ENCODE measurements at regions not wholly inside any gene's neighbourhood (a gene's known extent, or its start where the extent isn't known, plus 50 kb on each side); places are given as distances from the start of the nearest gene placed in this dataset.

- DNase-seq (ENCODE audit: low read depth, low spot score): no peak
- Histone ChIP-seq H3K4me3 (no peak overlapping the region), H3K27ac (no peak overlapping the region), H3K36me3 (ENCODE audit: insufficient read depth, low read length) (no peaks in the 10 kb centered on the region), H3K9ac (ENCODE audit: insufficient read length) (no peak overlapping the region), H3K9me3 (ENCODE audit: low read depth, low read length) (no peaks in the 10 kb centered on the region)
- no peak for TF ChIP-seq EZH2 (IDR thresholded peaks at IDR 0.05)
- no peak for TF ChIP-seq POLR2AphosphoS5 (IDR thresholded peaks at IDR 0.05; ENCODE audit: borderline replicate concordance, low read depth, low read length)
- TF ChIP-seq FOXP2 (optimal IDR thresholded peaks at IDR 0.05; ENCODE audit: control extremely low read depth, extremely low read length, insufficient read depth): no peak
These were observed 179.3 kb upstream of the MVB12B start for GRCh38 chr9:126147186-126147935.

GRCh38 chr9:126147936-126148870 is 178.4 kb upstream of the MVB12B start:
- no peak overlapping the region for H3K9ac ChIP-seq (ENCODE audit: insufficient read length)
- no peak overlapping the region for H3K27ac ChIP-seq

DNA sequence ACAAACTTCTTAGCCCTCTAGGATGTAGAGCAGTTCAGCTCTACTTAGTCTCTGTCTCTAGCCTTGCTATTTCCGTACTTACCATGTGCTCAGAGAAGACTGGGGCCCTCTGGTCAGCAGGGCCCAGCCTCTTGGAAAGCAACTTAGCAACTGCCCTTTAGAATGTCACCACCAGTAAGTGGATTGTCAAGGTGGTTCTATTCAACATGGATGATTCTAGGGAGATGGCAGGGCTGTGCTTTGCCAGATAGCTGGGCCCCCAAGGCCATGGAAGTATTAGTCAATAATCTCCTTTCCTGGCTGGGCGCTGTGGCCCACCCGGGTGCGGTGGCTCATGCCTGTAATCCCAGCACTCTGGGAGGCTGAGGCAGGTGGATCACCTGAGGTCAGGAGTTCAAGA is 177.6 kb upstream of the MVB12B start:
- Histone ChIP-seq H3K27ac (no peak overlapping the region), H3K4me3 (no peak overlapping the region), H3K9ac (ENCODE audit: insufficient read length) (no peak overlapping the region), H3K9me3 (ENCODE audit: low read depth, low read length) (no peaks in the 10 kb centered on the region), H3K36me3 (ENCODE audit: insufficient read depth, low read length) (no peaks in the 10 kb centered on the region)
- no peak for DNase-seq (ENCODE audit: low read depth, low spot score)
- TF ChIP-seq FOXP2 (optimal IDR thresholded peaks at IDR 0.05; ENCODE audit: control extremely low read depth, extremely low read length, insufficient read depth) (no peak), EZH2 (IDR thresholded peaks at IDR 0.05) (no peak)

More at GRCh38 chr9:126147936-126148870, 178.4 kb upstream of the MVB12B start:
- no peak for DNase-seq (ENCODE audit: low read depth, low spot score)
- Histone ChIP-seq H3K9me3 (ENCODE audit: low read depth, low read length) (no peaks in the 10 kb centered on the region), H3K4me3 (no peak overlapping the region), H3K36me3 (ENCODE audit: insufficient read depth, low read length) (no peaks in the 10 kb centered on the region)
- TF ChIP-seq POLR2AphosphoS5 (IDR thresholded peaks at IDR 0.05; ENCODE audit: borderline replicate concordance, low read depth, low read length) (no peak), FOXP2 (optimal IDR thresholded peaks at IDR 0.05; ENCODE audit: control extremely low read depth, extremely low read length, insufficient read depth) (no peak)

DNA sequence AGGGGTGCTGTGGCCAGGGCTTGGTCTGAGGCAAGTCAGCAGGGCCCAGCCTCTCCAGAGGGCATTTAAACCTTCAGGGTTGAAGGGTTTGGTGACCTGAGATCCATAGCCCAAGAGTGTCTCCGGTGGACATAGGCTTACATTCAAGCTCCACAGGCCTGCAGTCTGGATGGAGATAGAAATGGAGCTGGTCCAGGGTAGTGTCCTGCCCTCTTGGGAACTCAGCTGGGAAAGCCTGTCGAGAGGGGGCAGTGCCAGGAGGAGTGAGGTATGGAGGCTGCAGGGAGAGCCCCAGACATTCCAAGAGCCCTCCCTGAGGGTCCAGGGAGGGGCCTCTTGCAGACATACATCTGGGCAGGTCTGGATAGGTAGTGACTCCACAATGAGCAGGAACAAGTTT is 177.0 kb upstream of the MVB12B start:
- Histone ChIP-seq H3K36me3 (ENCODE audit: insufficient read depth, low read length) (no peaks in the 10 kb centered on the region), H3K27ac (no peak overlapping the region), H3K9me3 (ENCODE audit: low read depth, low read length) (no peaks in the 10 kb centered on the region), H3K9ac (ENCODE audit: insufficient read length) (no peak overlapping the region), H3K4me3 (no peak overlapping the region)
- DNase-seq (ENCODE audit: low read depth, low spot score): no peak
- TF ChIP-seq FOXP2 (optimal IDR thresholded peaks at IDR 0.05; ENCODE audit: control extremely low read depth, extremely low read length, insufficient read depth): no peak
- no peak for TF ChIP-seq EZH2 (IDR thresholded peaks at IDR 0.05)
- TF ChIP-seq POLR2AphosphoS5 (IDR thresholded peaks at IDR 0.05; ENCODE audit: borderline replicate concordance, low read depth, low read length): no peak

GRCh38 chr9:126150411-126151030 is 176.1 kb upstream of the MVB12B start:
- peak overlapping the region; percentile 72 for H3K4me3 ChIP-seq
- TF ChIP-seq FOXP2 (optimal IDR thresholded peaks at IDR 0.05; ENCODE audit: control extremely low read depth, extremely low read length, insufficient read depth) (no peak), POLR2AphosphoS5 (IDR thresholded peaks at IDR 0.05; ENCODE audit: borderline replicate concordance, low read depth, low read length) (no peak), EZH2 (IDR thresholded peaks at IDR 0.05) (no peak)
- H3K9ac ChIP-seq (ENCODE audit: insufficient read length): no peak overlapping the region
- no peaks in the 10 kb centered on the region for H3K36me3 ChIP-seq (ENCODE audit: insufficient read depth, low read length)
- DNase-seq (ENCODE audit: low read depth, low spot score): no peak
- H3K9me3 ChIP-seq (ENCODE audit: low read depth, low read length): no peaks in the 10 kb centered on the region
- H3K27ac ChIP-seq: no peak overlapping the region

DNA sequence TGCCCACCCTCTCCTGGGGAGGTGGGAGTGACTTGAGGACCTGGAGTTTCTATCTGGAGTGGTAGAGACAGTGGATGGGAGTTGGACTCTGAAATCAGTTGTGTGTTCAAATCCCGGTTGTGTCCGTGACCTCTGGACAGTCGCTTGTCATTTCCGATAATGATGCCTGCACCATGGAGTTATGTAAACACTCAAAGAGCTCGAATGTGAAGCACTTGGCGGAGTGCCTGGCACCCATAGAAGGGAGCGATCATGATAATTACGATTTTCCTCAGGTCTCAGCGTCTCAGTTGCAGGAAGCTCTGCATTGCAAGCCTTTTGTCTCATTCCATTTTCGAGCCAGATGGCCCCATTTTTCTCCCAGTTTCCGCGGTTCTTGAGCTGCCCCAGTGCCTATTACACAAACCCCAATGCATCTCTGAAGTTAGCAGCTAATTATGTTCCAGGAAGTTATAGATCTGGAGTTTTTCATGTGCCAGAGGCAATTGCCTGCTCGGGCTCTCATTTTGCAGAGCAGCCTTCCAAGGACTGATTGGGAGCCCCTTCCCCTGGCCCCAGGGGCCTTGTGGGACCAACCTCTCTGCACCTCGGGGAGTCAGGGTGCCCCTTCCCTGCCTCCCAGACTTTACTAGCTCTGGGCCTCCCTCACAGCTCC is 175.5 kb upstream of the MVB12B start:
- H3K9ac ChIP-seq (ENCODE audit: insufficient read length): no peak overlapping the region
- no peak overlapping the region for H3K27ac ChIP-seq
- no peaks in the 10 kb centered on the region for H3K36me3 ChIP-seq (ENCODE audit: insufficient read depth, low read length)
- H3K4me3 ChIP-seq: peak overlapping the region; percentile 72
- peak; percentile 56 for DNase-seq (ENCODE audit: low read depth, low spot score)
- no peak for TF ChIP-seq POLR2AphosphoS5 (IDR thresholded peaks at IDR 0.05; ENCODE audit: borderline replicate concordance, low read depth, low read length)
- H3K9me3 ChIP-seq (ENCODE audit: low read depth, low read length): no peaks in the 10 kb centered on the region

DNA sequence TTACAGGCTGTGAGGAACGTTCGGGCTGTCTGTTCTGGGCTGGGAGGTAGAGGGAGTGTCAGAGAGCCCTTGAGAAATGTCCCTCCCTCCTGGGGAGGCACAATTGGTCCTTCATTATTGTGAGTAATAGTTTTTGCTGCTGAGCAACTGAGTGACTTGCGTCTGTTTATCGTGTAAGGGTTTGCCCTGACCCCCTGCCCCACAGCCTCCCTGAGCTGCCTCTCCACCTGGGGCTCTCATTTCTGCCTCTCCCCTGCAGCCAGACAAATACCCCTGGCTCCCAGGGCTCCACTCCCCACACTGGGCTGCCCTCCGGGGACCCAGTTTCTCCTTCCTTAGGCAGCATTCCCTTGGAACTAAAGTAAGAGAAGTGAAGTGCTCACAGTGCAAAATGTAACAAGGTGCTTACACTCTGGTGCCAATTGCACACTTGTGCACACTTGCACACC is 174.9 kb upstream of the MVB12B start:
- Histone ChIP-seq H3K9ac (ENCODE audit: insufficient read length) (no peak overlapping the region), H3K4me3 (peak overlapping the region; percentile 72), H3K36me3 (ENCODE audit: insufficient read depth, low read length) (no peaks in the 10 kb centered on the region), H3K9me3 (ENCODE audit: low read depth, low read length) (no peaks in the 10 kb centered on the region), H3K27ac (no peak overlapping the region)
- no peak for DNase-seq (ENCODE audit: low read depth, low spot score)
- TF ChIP-seq POLR2AphosphoS5 (IDR thresholded peaks at IDR 0.05; ENCODE audit: borderline replicate concordance, low read depth, low read length) (no peak), EZH2 (IDR thresholded peaks at IDR 0.05) (no peak), FOXP2 (optimal IDR thresholded peaks at IDR 0.05; ENCODE audit: control extremely low read depth, extremely low read length, insufficient read depth) (no peak)

Measured in SK-N-MC (cell line).